HEK293T (cell line): ENCODE measurements at regions not wholly inside any gene's neighbourhood (a gene's known extent, or its start where the extent isn't known, plus 50 kb on each side); places are given as distances from the start of the nearest gene placed in this dataset.

Source experiments
- CTCF ChIA-PET: fragments of 350-600 bp; formaldehyde crosslinking; extraction: SDS; loops from one replicate; lab custom pipeline; 2021; ENCODE audit warnings: antibody characterized with exemption, inconsistent platforms; lab: Yijun Ruan, JAX
- POLR2A ChIA-PET: fragments of 350-600 bp; formaldehyde crosslinking; extraction: SDS; loops from one replicate; lab custom pipeline; 2020; ENCODE audit warnings: antibody characterized with exemption, inconsistent platforms; lab: Yijun Ruan, JAX
- DNase-seq: peaks from one replicate; pipeline ENCODE4 v3.0.0; 2012; ENCODE audit warnings: mixed read lengths; ENCODE audit errors: extremely low spot score
- BHLHE40 ChIP-seq: fragments of 450-650 bp; IDR thresholded peaks from 2 replicates; pipeline ENCODE4 v1.6.1; 2016; ENCODE audit warnings: mild to moderate bottlenecking, moderate library complexity, borderline replicate concordance
- CTBP1 ChIP-seq: fragments of 450-650 bp; IDR thresholded peaks from 2 replicates; pipeline ENCODE4 v1.6.1; 2016; ENCODE audit warnings: borderline replicate concordance
- ELF4 ChIP-seq: fragments of 450-650 bp; IDR thresholded peaks from 2 replicates; pipeline ENCODE4 v1.6.1; 2017; ENCODE audit warnings: antibody characterized with exemption
- FOXA1 ChIP-seq: fragments of 450-650 bp; IDR thresholded peaks from 2 replicates; pipeline ENCODE4 v1.6.1; 2016; ENCODE audit warnings: mild to moderate bottlenecking
- FOXK2 ChIP-seq: fragments of 450-650 bp; IDR thresholded peaks from 2 replicates; pipeline ENCODE4 v1.6.1; 2016; ENCODE audit warnings: mild to moderate bottlenecking
- FOXM1 ChIP-seq: fragments of 450-650 bp; IDR thresholded peaks from 2 replicates; pipeline ENCODE4 v1.6.1; 2017; ENCODE audit warnings: mild to moderate bottlenecking, borderline replicate concordance
- HDGF ChIP-seq: fragments of 450-650 bp; IDR thresholded peaks from 2 replicates; pipeline ENCODE4 v1.6.1; 2017; ENCODE audit warnings: antibody characterized with exemption, borderline replicate concordance
- L3MBTL2 ChIP-seq: fragments of 450-650 bp; conservative IDR thresholded peaks from 2 replicates; pipeline ENCODE4 v1.6.1; 2016; ENCODE audit warnings: mild to moderate bottlenecking
- LEF1 ChIP-seq: fragments of 450-650 bp; IDR thresholded peaks from 2 replicates; pipeline ENCODE4 v1.6.1; 2017; ENCODE audit warnings: mild to moderate bottlenecking, borderline replicate concordance
- PKNOX1 ChIP-seq: fragments of 450-650 bp; IDR thresholded peaks from 2 replicates; pipeline ENCODE4 v1.6.1; 2016
- SP1 ChIP-seq: fragments of 450-650 bp; IDR thresholded peaks from 2 replicates; pipeline ENCODE4 v1.6.1; 2017
- SUZ12 ChIP-seq: fragments of 450-650 bp; IDR thresholded peaks from 2 replicates; pipeline ENCODE4 v1.6.1; 2016; ENCODE audit warnings: mild to moderate bottlenecking
- TARDBP ChIP-seq: fragments of 450-650 bp; IDR thresholded peaks from 2 replicates; pipeline ENCODE4 v1.6.1; 2016
- ZNF384 ChIP-seq: fragments of 450-650 bp; IDR thresholded peaks from 2 replicates; pipeline ENCODE4 v1.6.1; 2016

GRCh38 chr12:116455540-116456329 is 103.4 kb upstream of the MAP1LC3B2 start:
- DNase-seq, result peak; percentile 73
- ChIA-PET CTCF (no interaction called here), POLR2A (no interaction called here)
- no peak for TF ChIP-seq CTBP1
- TF ChIP-seq PKNOX1, result peak; percentile 85

- TF ChIP-seq SUZ12, result no peak
- no peak for TF ChIP-seq ZNF384
- no peak for TF ChIP-seq CTBP1
- TF ChIP-seq BHLHE40, result no peak
- TF ChIP-seq FOXK2, result no peak
- CTCF ChIA-PET, result no interaction called here
- no peak for DNase-seq
- POLR2A ChIA-PET, result no interaction called here
Measured at GRCh38 chr12:116456330-116457082, 102.7 kb upstream of the MAP1LC3B2 start.

GRCh38 chr12:116458492-116458891 is 100.7 kb upstream of the MAP1LC3B2 start:
- ChIA-PET POLR2A (no interaction called here), CTCF (no interaction called here)
- peak; percentile 65 for TF ChIP-seq L3MBTL2
- TF ChIP-seq PKNOX1, result no peak
- TF ChIP-seq LEF1, result no peak
- TF ChIP-seq ELF4, result no peak
- DNase-seq, result no peak

- CTCF ChIA-PET, result interaction anchor here (0.6 kb wide), 1 partner anchor 52 kb away, joined by 3 read pairs; no protein-coding TSS in a partner anchor
- no peak for DNase-seq
- TF ChIP-seq CTBP1 (no peak), FOXK2 (no peak), SUZ12 (no peak), ZNF384 (no peak), FOXM1 (no peak), TARDBP (no peak), HDGF (no peak), BHLHE40 (no peak), LEF1 (no peak), FOXA1 (no peak), L3MBTL2 (no peak), SP1 (no peak), PKNOX1 (no peak)
- POLR2A ChIA-PET, result no interaction called here
Measured at GRCh38 chr12:116459011-116459875, 99.9 kb upstream of the MAP1LC3B2 start.

GRCh38 chr12:116459916-116460663 is 99.1 kb upstream of the MAP1LC3B2 start:
- CTCF ChIA-PET, result interaction anchor here (0.6 kb wide), 1 partner anchor 51 kb away, joined by 3 read pairs; no protein-coding TSS in a partner anchor
- TF ChIP-seq PKNOX1, result no peak
- TF ChIP-seq L3MBTL2, result no peak
- TF ChIP-seq FOXM1, result no peak
- no peak for TF ChIP-seq CTBP1
- TF ChIP-seq TARDBP, result no peak
- POLR2A ChIA-PET, result no interaction called here
- no peak for DNase-seq

GRCh38 chr12:116461060-116461459 is 98.1 kb upstream of the MAP1LC3B2 start:
- POLR2A ChIA-PET, result no interaction called here
- DNase-seq, result no peak
- TF ChIP-seq ZNF384 (no peak), L3MBTL2 (no peak), BHLHE40 (no peak), TARDBP (no peak), CTBP1 (no peak)
- CTCF ChIA-PET, result no interaction called here
